NCI-H82 treated with DMSO at 0.1 percent for 48 hours (cell line): ENCODE measurements at regions not wholly inside any gene's neighbourhood (a gene's known extent, or its start where the extent isn't known, plus 50 kb on each side); places are given as distances from the start of the nearest gene placed in this dataset.

Source experiments
- DNase-seq: peaks from one replicate; lab custom pipeline; 2025; ENCODE audit not compliant: unreplicated experiment; lab: John Stamatoyannopoulos, UW

GRCh38 chr1:201655910-201656309, 117.0 kb downstream of the NAV1 start:
- no peak for DNase-seq

- DNase-seq, result peak; percentile 68
Observed at GRCh38 chr1:201656311-201657032, 117.5 kb downstream of the NAV1 start.

- DNase-seq, result no peak
Observed at GRCh38 chr1:201659572-201659971, 120.6 kb downstream of the NAV1 start.

GRCh38 chr1:201660931-201661822, 122.2 kb downstream of the NAV1 start:
- DNase-seq, result peak; percentile 87

GRCh38 chr1:201661823-201662359, 123.0 kb downstream of the NAV1 start:
- DNase-seq, result no peak

- DNase-seq, result no peak
Observed at GRCh38 chr1:201662646-201663045, 123.7 kb downstream of the NAV1 start.

GRCh38 chr1:201663491-201664113, 124.7 kb downstream of the NAV1 start:
- no peak for DNase-seq

- DNase-seq, result no peak
Observed at GRCh38 chr1:201665036-201665435, 126.1 kb downstream of the NAV1 start.

GRCh38 chr1:201666102-201666501, 127.2 kb downstream of the NAV1 start:
- DNase-seq, result peak; percentile 22

- no peak for DNase-seq
Observed at GRCh38 chr1:201666645-201667044, 127.7 kb downstream of the NAV1 start.

GRCh38 chr1:201667479-201667878, 128.6 kb downstream of the NAV1 start:
- no peak for DNase-seq

- DNase-seq, result no peak
Observed at GRCh38 chr1:201670517-201670916, 131.6 kb downstream of the NAV1 start.

GRCh38 chr1:201672685-201673084, 133.8 kb downstream of the NAV1 start:
- DNase-seq, result no peak

GRCh38 chr1:201673093-201673492, 134.2 kb downstream of the NAV1 start:
- DNase-seq, result no peak

- DNase-seq, result no peak
Observed at GRCh38 chr1:201673915-201674314, 135.0 kb downstream of the NAV1 start.

- DNase-seq, result no peak
Observed at GRCh38 chr1:201675143-201675542, 136.2 kb downstream of the NAV1 start.

- DNase-seq, result no peak
Observed at GRCh38 chr1:201676197-201676596, 137.3 kb downstream of the NAV1 start.

GRCh38 chr1:201676641-201677040, 137.7 kb downstream of the NAV1 start:
- no peak for DNase-seq

- no peak for DNase-seq
Observed at GRCh38 chr1:201678264-201679101, 139.6 kb downstream of the NAV1 start.

GRCh38 chr1:201681375-201681774, 142.4 kb downstream of the NAV1 start:
- no peak for DNase-seq

- no peak for DNase-seq
Observed at GRCh38 chr1:201682964-201683363, 144.0 kb downstream of the NAV1 start.
